Esophagus muscularis mucosa (tissue), 3 donors: ENCODE measurements at regions not wholly inside any gene's neighbourhood (a gene's known extent, or its start where the extent isn't known, plus 50 kb on each side); places are given as distances from the start of the nearest gene placed in this dataset.

Source experiments
- POLR2AphosphoS5 ChIP-seq, 2 donors: sonication (generic); formaldehyde crosslinking; IDR thresholded peaks; one replicate each; pipeline ENCODE4 v1.6.1; 2017; ENCODE audit warnings: antibody characterized with exemption in 2 of 2
- TF ChIP-seq, protein P1 (sequence below), 3 experiments: fragments of 200-600 bp in 2 of 3; fragments of 450-650 bp in 1 of 3; sonication (generic) in 2 of 3; IDR thresholded peaks; one replicate each; pipeline ENCODE4 v1.5.1; 2017 to 2019; ENCODE audit warnings: antibody characterized with exemption in 3 of 3, mild to moderate bottlenecking in 2 of 3, moderate library complexity in 1 of 3

DNA sequence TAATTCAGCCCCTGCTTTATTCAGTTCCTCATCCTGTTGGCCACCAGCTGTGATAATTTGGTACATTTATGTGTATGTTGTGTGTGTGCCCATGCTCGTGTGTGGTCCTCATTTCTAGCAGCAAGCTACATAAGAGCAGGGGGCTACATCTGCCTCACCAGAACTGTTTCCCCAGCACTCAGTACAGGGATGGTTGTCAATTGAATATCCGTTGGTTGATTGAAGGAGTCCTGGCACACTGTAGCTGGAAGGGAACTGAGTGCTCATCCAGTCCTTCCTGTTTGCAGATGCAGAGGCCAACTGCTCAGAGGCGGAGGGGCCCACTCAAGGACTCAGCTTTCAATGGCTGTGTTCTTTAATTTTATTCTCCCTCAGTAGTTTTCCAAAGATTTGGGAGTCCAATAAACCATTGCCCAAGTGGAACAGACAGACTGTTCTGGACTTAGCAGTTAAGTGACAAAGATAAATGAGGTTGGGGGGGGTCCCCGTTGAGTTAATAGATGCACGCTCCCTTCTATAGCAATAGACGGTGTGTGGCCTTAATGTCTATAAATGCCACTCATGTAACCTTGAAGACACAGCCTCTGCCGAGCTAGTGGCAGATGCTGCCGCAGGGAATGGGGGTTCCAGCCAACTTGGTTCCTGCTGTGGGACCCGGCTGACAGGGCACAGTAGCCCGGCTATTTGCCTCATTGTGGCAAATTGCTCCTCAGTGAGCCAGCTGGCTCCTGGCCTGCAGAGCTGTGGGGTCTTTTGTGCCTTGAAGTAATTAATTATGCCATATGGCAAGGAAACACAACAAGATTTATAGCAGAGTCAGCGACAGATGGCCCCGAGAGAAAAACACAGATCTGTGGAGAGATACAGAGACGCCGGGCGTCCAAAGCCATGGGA, 71.4 kb upstream of the GRK3 start:
- no peak for TF ChIP-seq POLR2AphosphoS5 (IDR thresholded peaks at IDR 0.05)
- TF ChIP-seq, protein P1, sequence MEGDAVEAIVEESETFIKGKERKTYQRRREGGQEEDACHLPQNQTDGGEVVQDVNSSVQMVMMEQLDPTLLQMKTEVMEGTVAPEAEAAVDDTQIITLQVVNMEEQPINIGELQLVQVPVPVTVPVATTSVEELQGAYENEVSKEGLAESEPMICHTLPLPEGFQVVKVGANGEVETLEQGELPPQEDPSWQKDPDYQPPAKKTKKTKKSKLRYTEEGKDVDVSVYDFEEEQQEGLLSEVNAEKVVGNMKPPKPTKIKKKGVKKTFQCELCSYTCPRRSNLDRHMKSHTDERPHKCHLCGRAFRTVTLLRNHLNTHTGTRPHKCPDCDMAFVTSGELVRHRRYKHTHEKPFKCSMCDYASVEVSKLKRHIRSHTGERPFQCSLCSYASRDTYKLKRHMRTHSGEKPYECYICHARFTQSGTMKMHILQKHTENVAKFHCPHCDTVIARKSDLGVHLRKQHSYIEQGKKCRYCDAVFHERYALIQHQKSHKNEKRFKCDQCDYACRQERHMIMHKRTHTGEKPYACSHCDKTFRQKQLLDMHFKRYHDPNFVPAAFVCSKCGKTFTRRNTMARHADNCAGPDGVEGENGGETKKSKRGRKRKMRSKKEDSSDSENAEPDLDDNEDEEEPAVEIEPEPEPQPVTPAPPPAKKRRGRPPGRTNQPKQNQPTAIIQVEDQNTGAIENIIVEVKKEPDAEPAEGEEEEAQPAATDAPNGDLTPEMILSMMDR (IDR thresholded peaks at IDR 0.05): no peak
